Bronchial epithelial cell (primary cell): ENCODE measurements at regions not wholly inside any gene's neighbourhood (a gene's known extent, or its start where the extent isn't known, plus 50 kb on each side); places are given as distances from the start of the nearest gene placed in this dataset.

Experiments
- DNase-seq: peaks from one replicate; pipeline ENCODE4 v3.0.0-alpha.2; 2010; ENCODE audit warnings: low read depth
- FAIRE-seq: peaks from 2 replicates; lab custom pipeline; 2011; peaks lifted over from hg19 to GRCh38; lab: Jason Lieb, UNC
- H3K27me3 ChIP-seq: 2 replicates; pipeline ENCODE4 v1.5.1; 2011; ENCODE audit warnings: low read length; ENCODE audit not compliant: control insufficient read depth, insufficient read depth
- H3K36me3 ChIP-seq: 2 replicates; pipeline ENCODE4 v1.5.1; 2011; ENCODE audit warnings: low read length; ENCODE audit not compliant: control insufficient read depth, insufficient read depth
- H3K4me3 ChIP-seq: 2 replicates; pipeline ENCODE4 v1.5.1; 2011; ENCODE audit warnings: mild to moderate bottlenecking, low read depth, low read length, control low read depth
- TF ChIP-seq, protein P1 (sequence below): IDR thresholded peaks from 2 replicates; pipeline ENCODE4 v1.5.1; 2011; ENCODE audit warnings: mild to moderate bottlenecking, moderate library complexity, low read length, control low read depth, inconsistent platforms; ENCODE audit not compliant: insufficient read depth, severe bottlenecking

DNA sequence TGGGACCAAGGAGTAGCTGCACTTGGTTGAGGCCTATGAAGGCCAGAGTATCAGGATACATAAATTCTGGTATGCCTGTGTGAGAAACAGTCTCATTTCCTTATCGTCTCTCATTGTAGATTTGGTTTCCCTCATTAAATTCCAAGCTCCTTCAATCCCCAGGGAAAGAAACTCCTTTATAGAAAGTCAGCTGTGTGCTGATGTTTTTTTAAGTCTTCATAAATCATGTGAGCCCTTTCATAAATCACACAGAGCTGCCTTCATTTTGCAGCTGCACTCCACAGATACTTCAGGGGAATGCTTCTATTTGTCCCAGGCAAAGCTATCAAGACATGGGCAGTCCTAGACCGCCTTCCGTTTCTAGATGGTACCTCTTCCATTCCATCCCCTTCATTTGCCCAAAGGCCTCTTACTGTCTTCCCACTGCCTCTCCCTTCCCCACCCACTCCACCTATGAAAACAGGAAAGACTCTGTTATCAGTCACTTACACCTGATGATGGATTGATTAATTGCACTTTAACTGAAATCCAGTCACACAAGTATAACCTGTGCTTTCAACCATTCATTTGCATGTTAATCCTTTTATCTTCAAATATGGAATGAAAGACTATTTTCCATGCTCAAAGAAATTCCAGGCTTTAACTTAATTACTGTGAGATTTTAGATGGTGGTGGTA is 290.2 kb downstream of the C7orf25 start:
- H3K36me3 ChIP-seq: no peaks in the 10 kb centered on the region
- TF ChIP-seq, protein P1, sequence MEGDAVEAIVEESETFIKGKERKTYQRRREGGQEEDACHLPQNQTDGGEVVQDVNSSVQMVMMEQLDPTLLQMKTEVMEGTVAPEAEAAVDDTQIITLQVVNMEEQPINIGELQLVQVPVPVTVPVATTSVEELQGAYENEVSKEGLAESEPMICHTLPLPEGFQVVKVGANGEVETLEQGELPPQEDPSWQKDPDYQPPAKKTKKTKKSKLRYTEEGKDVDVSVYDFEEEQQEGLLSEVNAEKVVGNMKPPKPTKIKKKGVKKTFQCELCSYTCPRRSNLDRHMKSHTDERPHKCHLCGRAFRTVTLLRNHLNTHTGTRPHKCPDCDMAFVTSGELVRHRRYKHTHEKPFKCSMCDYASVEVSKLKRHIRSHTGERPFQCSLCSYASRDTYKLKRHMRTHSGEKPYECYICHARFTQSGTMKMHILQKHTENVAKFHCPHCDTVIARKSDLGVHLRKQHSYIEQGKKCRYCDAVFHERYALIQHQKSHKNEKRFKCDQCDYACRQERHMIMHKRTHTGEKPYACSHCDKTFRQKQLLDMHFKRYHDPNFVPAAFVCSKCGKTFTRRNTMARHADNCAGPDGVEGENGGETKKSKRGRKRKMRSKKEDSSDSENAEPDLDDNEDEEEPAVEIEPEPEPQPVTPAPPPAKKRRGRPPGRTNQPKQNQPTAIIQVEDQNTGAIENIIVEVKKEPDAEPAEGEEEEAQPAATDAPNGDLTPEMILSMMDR: no peak
- no peaks in the 10 kb centered on the region for H3K27me3 ChIP-seq

DNA sequence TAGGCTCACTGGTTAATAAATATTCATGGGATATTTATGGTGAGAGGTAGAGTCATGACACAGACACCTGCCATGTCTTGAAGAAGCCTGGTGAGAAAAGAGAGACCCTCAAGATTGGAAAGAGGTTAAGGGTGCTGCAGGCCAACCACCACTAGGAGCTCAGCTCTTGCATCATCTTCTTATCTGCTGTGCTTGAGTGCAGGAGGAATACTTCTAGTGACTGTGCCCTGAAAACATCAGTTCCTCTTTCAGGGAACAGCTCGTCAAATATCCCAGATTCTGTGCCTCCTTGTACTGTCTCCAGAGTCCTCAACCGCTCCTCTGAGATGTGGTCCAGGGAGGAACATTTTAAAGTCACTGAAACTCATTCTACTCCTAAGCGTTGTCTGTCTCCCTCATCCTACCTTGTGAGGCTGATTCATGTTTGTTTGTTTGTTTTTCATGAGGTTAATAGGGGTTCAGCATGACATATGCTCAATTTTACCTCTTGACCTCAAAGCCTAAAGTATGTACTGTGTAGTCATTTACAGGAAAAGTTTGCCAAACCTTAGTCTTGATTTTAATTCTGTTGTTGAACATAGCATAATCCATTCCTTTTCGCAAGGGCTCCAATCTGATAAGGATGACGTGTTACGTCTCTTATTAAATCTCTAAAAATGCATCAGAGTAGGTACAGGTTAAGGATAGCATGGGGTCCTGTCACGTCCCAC is 293.1 kb downstream of the C7orf25 start:
- TF ChIP-seq, protein P1: peak; percentile 27
- FAIRE-seq: no peak

More for the DNA sequence above, 290.2 kb downstream of the C7orf25 start:
- no peak for FAIRE-seq
- no peak overlapping the region for H3K4me3 ChIP-seq
- no peak for DNase-seq

DNA sequence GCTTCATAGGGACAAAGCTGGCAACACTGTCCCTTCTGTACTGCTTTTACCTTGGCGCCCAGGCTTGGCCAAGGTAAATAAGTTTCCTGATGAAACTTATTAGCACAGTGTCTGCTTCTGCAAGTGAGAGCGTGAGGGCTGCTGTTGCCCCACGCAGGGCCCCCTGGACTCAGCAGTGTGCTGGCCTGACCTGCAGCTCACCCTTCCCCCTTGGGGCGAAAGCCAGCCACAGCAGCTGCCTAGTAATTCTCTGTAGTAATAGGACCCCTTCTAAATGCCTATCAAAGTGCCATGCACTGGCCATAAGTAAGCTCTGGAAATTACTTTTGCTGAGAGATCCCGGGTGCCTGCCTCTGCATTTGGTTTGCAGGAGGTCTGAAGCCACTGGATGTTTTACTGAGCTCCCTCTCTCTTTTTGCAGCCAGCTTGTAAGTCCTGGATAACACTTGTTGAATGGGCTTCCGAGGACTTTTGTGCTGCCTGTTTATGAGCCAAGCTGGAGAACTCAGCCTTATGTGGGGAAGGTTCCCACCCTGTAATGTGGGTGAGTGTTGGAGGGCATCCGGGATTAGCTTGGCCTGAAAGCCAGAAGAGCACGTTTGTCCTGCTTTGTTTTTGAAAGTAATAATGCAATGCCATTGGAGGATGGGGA is 293.9 kb downstream of the C7orf25 start:
- no peak overlapping the region for H3K4me3 ChIP-seq
- H3K36me3 ChIP-seq: no peaks in the 10 kb centered on the region
- H3K27me3 ChIP-seq: no peaks in the 10 kb centered on the region
- DNase-seq (no peak), FAIRE-seq (no peak)
- TF ChIP-seq, protein P1: no peak

More for the DNA sequence above, 293.1 kb downstream of the C7orf25 start:
- peak; percentile 58 for DNase-seq
- Histone ChIP-seq H3K4me3 (no peak overlapping the region), H3K27me3 (no peaks in the 10 kb centered on the region), H3K36me3 (no peaks in the 10 kb centered on the region)

GRCh38 chr7:42617071-42617765 is 294.7 kb downstream of the C7orf25 start:
- DNase-seq: no peak
- no peak overlapping the region for H3K4me3 ChIP-seq
- FAIRE-seq: no peak
- no peaks in the 10 kb centered on the region for H3K27me3 ChIP-seq
- no peaks in the 10 kb centered on the region for H3K36me3 ChIP-seq
- TF ChIP-seq, protein P1: no peak

- H3K27me3 ChIP-seq: no peaks in the 10 kb centered on the region
- DNase-seq (peak; percentile 41), FAIRE-seq (no peak)
- no peaks in the 10 kb centered on the region for H3K36me3 ChIP-seq
- H3K4me3 ChIP-seq: no peak overlapping the region
- TF ChIP-seq, protein P1: no peak
These were observed 297.2 kb downstream of the C7orf25 start for GRCh38 chr7:42614636-42615035.
